ENCODE measurements at regions not wholly inside any gene's neighbourhood (a gene's known extent, or its start where the extent isn't known, plus 50 kb on each side); places are given as distances from the start of the nearest gene placed in this dataset.

- H3K4me1 ChIP-seq (ENCODE audit: low read length): no peaks in the 10 kb centered on the region
- H3K79me2 ChIP-seq (ENCODE audit: low read length): no peaks in the 10 kb centered on the region
- no peaks in the 10 kb centered on the region for H4K20me1 ChIP-seq (ENCODE audit: insufficient read depth, low read length)
- H3K9ac ChIP-seq (ENCODE audit: low read length): no peak overlapping the region
- no peaks in the 10 kb centered on the region for H3K27me3 ChIP-seq (replicated peaks; ENCODE audit: insufficient read depth, low read length)
- no peaks in the 10 kb centered on the region for H3K9me3 ChIP-seq (replicated peaks; ENCODE audit: insufficient read depth, low read length)
- DNase-seq: no peak
- H2AFZ ChIP-seq (ENCODE audit: low read length): no peak overlapping the region
- TF ChIP-seq EZH2 (optimal IDR thresholded peaks at IDR 0.05; ENCODE audit: low read depth, low read length) (no peak), EZH2phosphoT487 (IDR thresholded peaks at IDR 0.05; ENCODE audit: low read length) (no peak)
- TF ChIP-seq, protein P1, sequence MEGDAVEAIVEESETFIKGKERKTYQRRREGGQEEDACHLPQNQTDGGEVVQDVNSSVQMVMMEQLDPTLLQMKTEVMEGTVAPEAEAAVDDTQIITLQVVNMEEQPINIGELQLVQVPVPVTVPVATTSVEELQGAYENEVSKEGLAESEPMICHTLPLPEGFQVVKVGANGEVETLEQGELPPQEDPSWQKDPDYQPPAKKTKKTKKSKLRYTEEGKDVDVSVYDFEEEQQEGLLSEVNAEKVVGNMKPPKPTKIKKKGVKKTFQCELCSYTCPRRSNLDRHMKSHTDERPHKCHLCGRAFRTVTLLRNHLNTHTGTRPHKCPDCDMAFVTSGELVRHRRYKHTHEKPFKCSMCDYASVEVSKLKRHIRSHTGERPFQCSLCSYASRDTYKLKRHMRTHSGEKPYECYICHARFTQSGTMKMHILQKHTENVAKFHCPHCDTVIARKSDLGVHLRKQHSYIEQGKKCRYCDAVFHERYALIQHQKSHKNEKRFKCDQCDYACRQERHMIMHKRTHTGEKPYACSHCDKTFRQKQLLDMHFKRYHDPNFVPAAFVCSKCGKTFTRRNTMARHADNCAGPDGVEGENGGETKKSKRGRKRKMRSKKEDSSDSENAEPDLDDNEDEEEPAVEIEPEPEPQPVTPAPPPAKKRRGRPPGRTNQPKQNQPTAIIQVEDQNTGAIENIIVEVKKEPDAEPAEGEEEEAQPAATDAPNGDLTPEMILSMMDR (IDR thresholded peaks at IDR 0.05; ENCODE audit: low read length): no peak
- no peak overlapping the region for H3K4me3 ChIP-seq (ENCODE audit: low read length)
- H3K9me2 ChIP-seq (replicated peaks; ENCODE audit: insufficient read depth, low read length): no peaks in the 10 kb centered on the region
- no peak overlapping the region for H3K27ac ChIP-seq (ENCODE audit: low read length)
- no peaks in the 10 kb centered on the region for H3K36me3 ChIP-seq (replicated peaks; ENCODE audit: insufficient read depth, low read length)
- no peak overlapping the region for H3K4me2 ChIP-seq (ENCODE audit: low read depth, low read length)
- no peaks in the 10 kb centered on the region for H3F3A ChIP-seq (ENCODE audit: insufficient read depth, low read length)
These were observed 385.5 kb downstream of the SIPA1L2 start for GRCh38 chr1:232244426-232244825.

DNA sequence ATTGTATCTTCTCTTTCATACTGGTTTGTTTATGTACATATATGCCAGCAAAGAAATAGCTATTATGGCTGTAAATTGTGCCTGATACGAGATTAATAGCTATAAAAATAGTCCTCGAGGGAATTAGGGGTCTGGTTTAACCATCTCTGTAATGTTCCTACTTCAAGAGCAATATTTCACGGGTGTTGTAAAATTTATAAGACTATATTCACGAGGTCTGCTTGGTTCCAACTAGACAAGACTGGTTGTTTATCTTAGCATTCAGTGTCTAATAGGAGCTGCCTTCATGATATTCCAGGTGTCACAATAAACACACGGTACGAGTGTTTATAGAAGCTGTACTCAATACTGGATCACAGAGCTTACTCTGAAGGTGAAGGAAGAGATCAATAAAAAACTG is 389.9 kb downstream of the SIPA1L2 start:
- Histone ChIP-seq H3K36me3 (replicated peaks; ENCODE audit: insufficient read depth, low read length) (no peaks in the 10 kb centered on the region), H3K4me2 (ENCODE audit: low read depth, low read length) (no peak overlapping the region), H3K9ac (ENCODE audit: low read length) (no peak overlapping the region), H3K4me3 (ENCODE audit: low read length) (no peak overlapping the region), H3K27me3 (replicated peaks; ENCODE audit: insufficient read depth, low read length) (no peaks in the 10 kb centered on the region), H3K4me1 (ENCODE audit: low read length) (no peaks in the 10 kb centered on the region), H3K27ac (ENCODE audit: low read length) (no peak overlapping the region), H4K20me1 (ENCODE audit: insufficient read depth, low read length) (no peaks in the 10 kb centered on the region), H3K9me3 (replicated peaks; ENCODE audit: insufficient read depth, low read length) (no peaks in the 10 kb centered on the region), H3K9me2 (replicated peaks; ENCODE audit: insufficient read depth, low read length) (no peaks in the 10 kb centered on the region), H3K79me2 (ENCODE audit: low read length) (no peaks in the 10 kb centered on the region), H3F3A (ENCODE audit: insufficient read depth, low read length) (no peaks in the 10 kb centered on the region), H2AFZ (ENCODE audit: low read length) (no peak overlapping the region)
- TF ChIP-seq, protein P1 (IDR thresholded peaks at IDR 0.05; ENCODE audit: low read length): no peak
- TF ChIP-seq EZH2 (optimal IDR thresholded peaks at IDR 0.05; ENCODE audit: low read depth, low read length) (no peak), EZH2phosphoT487 (IDR thresholded peaks at IDR 0.05; ENCODE audit: low read length) (no peak)
- no peak for DNase-seq

DNA sequence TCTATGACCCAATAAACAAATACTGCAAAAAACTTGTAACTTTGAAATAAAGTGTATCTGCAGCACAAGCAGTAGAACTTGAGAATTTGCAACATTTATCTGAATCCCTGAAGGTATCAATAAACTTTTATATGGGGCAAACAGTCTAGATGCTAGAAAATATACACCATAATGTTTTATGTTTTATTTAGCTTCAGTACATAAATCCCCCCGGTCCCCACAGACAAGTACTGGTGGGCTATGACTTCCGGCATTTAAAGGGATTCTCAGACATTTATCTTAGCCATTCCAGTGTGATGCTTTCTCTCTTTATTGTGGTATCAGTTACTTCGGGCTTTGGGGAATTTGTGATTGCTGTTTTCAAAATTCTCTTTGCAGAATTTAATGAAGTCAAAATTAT is 390.4 kb downstream of the SIPA1L2 start:
- no peaks in the 10 kb centered on the region for H3K9me2 ChIP-seq (replicated peaks; ENCODE audit: insufficient read depth, low read length)
- no peaks in the 10 kb centered on the region for H3K9me3 ChIP-seq (replicated peaks; ENCODE audit: insufficient read depth, low read length)
- no peak overlapping the region for H3K27ac ChIP-seq (ENCODE audit: low read length)
- no peaks in the 10 kb centered on the region for H3F3A ChIP-seq (ENCODE audit: insufficient read depth, low read length)
- no peak overlapping the region for H3K4me2 ChIP-seq (ENCODE audit: low read depth, low read length)
- H3K36me3 ChIP-seq (replicated peaks; ENCODE audit: insufficient read depth, low read length): no peaks in the 10 kb centered on the region
- no peak overlapping the region for H3K4me3 ChIP-seq (ENCODE audit: low read length)
- H2AFZ ChIP-seq (ENCODE audit: low read length): no peak overlapping the region
- no peaks in the 10 kb centered on the region for H3K4me1 ChIP-seq (ENCODE audit: low read length)
- no peak for DNase-seq
- no peaks in the 10 kb centered on the region for H3K79me2 ChIP-seq (ENCODE audit: low read length)
- H3K9ac ChIP-seq (ENCODE audit: low read length): no peak overlapping the region
- no peak for TF ChIP-seq EZH2phosphoT487 (IDR thresholded peaks at IDR 0.05; ENCODE audit: low read length)
- TF ChIP-seq EZH2 (optimal IDR thresholded peaks at IDR 0.05; ENCODE audit: low read depth, low read length): no peak
- H4K20me1 ChIP-seq (ENCODE audit: insufficient read depth, low read length): no peaks in the 10 kb centered on the region
- no peaks in the 10 kb centered on the region for H3K27me3 ChIP-seq (replicated peaks; ENCODE audit: insufficient read depth, low read length)

DNA sequence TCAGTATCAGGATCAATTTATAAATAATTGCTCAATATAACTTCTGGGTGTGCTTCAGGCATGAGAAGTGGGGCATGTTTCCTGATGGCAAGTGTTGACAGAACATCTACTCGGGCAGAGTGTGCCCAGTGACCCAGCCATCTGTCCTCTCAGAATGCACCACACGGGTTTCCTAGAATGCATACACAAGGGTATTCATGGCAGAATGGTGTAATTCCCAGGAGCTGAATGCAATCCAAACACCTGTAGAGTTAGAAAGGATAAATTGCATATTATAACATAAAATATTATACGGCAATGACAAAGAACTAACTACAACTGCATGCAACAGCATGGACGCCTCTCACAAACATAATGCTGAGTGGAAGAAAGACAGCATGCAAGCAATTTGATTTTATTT is 391.9 kb downstream of the SIPA1L2 start:
- no peaks in the 10 kb centered on the region for H3K9me3 ChIP-seq (replicated peaks; ENCODE audit: insufficient read depth, low read length)
- no peak overlapping the region for H3K9ac ChIP-seq (ENCODE audit: low read length)
- H3K4me1 ChIP-seq (ENCODE audit: low read length): no peaks in the 10 kb centered on the region
- H3K9me2 ChIP-seq (replicated peaks; ENCODE audit: insufficient read depth, low read length): no peaks in the 10 kb centered on the region
- H3K4me2 ChIP-seq (ENCODE audit: low read depth, low read length): no peak overlapping the region
- TF ChIP-seq EZH2phosphoT487 (IDR thresholded peaks at IDR 0.05; ENCODE audit: low read length) (no peak), EZH2 (optimal IDR thresholded peaks at IDR 0.05; ENCODE audit: low read depth, low read length) (no peak)
- TF ChIP-seq, protein P1 (IDR thresholded peaks at IDR 0.05; ENCODE audit: low read length): no peak
- no peak overlapping the region for H3K4me3 ChIP-seq (ENCODE audit: low read length)
- H3F3A ChIP-seq (ENCODE audit: insufficient read depth, low read length): no peaks in the 10 kb centered on the region
- no peaks in the 10 kb centered on the region for H3K36me3 ChIP-seq (replicated peaks; ENCODE audit: insufficient read depth, low read length)
- H4K20me1 ChIP-seq (ENCODE audit: insufficient read depth, low read length): no peaks in the 10 kb centered on the region
- H3K27ac ChIP-seq (ENCODE audit: low read length): no peak overlapping the region
- H3K27me3 ChIP-seq (replicated peaks; ENCODE audit: insufficient read depth, low read length): no peaks in the 10 kb centered on the region
- H3K79me2 ChIP-seq (ENCODE audit: low read length): no peaks in the 10 kb centered on the region
- H2AFZ ChIP-seq (ENCODE audit: low read length): no peak overlapping the region
- no peak for DNase-seq
